Endothelial cell of umbilical vein (primary cell): ENCODE measurements at regions not wholly inside any gene's neighbourhood (a gene's known extent, or its start where the extent isn't known, plus 50 kb on each side); places are given as distances from the start of the nearest gene placed in this dataset.

ENCODE experiments used
- BruUV-seq: library from RNA; stranded (reverse); fragments of 400-500 nt; replicated peaks from 2 replicates; lab custom pipeline; 2021; lab: Mats Ljungman, UMichigan
- CTCF ChIA-PET: fragments of 300-600, 350-600 bp; sonication (Branson Sonifier 250); formaldehyde crosslinking; loops from one replicate; lab custom pipeline; 2021; ENCODE audit warnings: antibody characterized with exemption, inconsistent platforms; lab: Charles Lee
- POLR2A ChIA-PET: fragments of 300-600, 350-600 bp; sonication (Branson Sonifier 250); formaldehyde crosslinking; loops from one replicate; lab custom pipeline; 2021; ENCODE audit warnings: antibody characterized with exemption, inconsistent platforms; lab: Charles Lee
- DNase-seq: peaks from one replicate; pipeline ENCODE4 v3.0.0-alpha.2; 2011; ENCODE audit warnings: low read depth, low spot score
- FAIRE-seq: peaks from 2 replicates; lab custom pipeline; 2011; peaks lifted over from hg19 to GRCh38; lab: Jason Lieb, UNC
- H2AFZ ChIP-seq: 2 replicates; pipeline ENCODE4 v1.6.0; 2012; ENCODE audit warnings: low read depth, low read length, control low read depth, inconsistent platforms
- H3K27ac ChIP-seq: 2 replicates; pipeline ENCODE4 v1.5.1; 2011; ENCODE audit warnings: low read depth, mild to moderate bottlenecking, control low read depth, low read length, moderate library complexity; ENCODE audit not compliant: insufficient read depth
- H3K27me3 ChIP-seq, 2 experiments: 2 replicates each; pipeline versions ENCODE4 v1.6.0 to v1.6.1; 2011; ENCODE audit warnings: low read length in 2 of 2, mixed read lengths in 1 of 2; ENCODE audit not compliant: control insufficient read depth in 2 of 2, insufficient read depth in 2 of 2
- H3K36me3 ChIP-seq, 2 experiments: 2 replicates in 1 of 2; 3 replicates in 1 of 2; pipeline ENCODE4 v1.5.1; 2011; ENCODE audit warnings: low read length in 2 of 2, mild to moderate bottlenecking in 1 of 2, moderate library complexity in 1 of 2; ENCODE audit not compliant: control insufficient read depth in 2 of 2, insufficient read depth in 2 of 2; ENCODE audit errors: extremely low read depth in 1 of 2
- H3K4me1 ChIP-seq: 3 replicates; pipeline ENCODE4 v1.5.1; 2011; ENCODE audit warnings: mild to moderate bottlenecking, low read length; ENCODE audit not compliant: control insufficient read depth, insufficient read depth; ENCODE audit errors: extremely low read depth
- H3K4me2 ChIP-seq: 2 replicates; pipeline ENCODE4 v1.6.1; 2011; ENCODE audit warnings: low read length, control low read depth, mixed read lengths; ENCODE audit not compliant: insufficient read depth
- H3K4me3 ChIP-seq, 3 experiments: fragments of 200-600 bp in 1 of 3; sonication (generic), shearing (Covaris generic) in 1 of 3; replicated peaks in 1 of 3; 2 replicates each; pipeline ENCODE4 v1.5.1; 2011 to 2016; ENCODE audit warnings: control low read depth in 3 of 3, low read length in 3 of 3, mild to moderate bottlenecking in 2 of 3, inconsistent platforms in 1 of 3, low read depth in 1 of 3, moderate library complexity in 1 of 3; ENCODE audit not compliant: insufficient read depth in 1 of 3
- H3K79me2 ChIP-seq: 2 replicates; pipeline ENCODE4 v1.6.0; 2012; ENCODE audit warnings: low read length, inconsistent platforms; ENCODE audit not compliant: control insufficient read depth, insufficient read depth
- H3K9ac ChIP-seq: replicated peaks from 2 replicates; pipeline ENCODE3; 2011; ENCODE audit warnings: low read length, control low read depth; ENCODE audit not compliant: insufficient read depth; ENCODE audit errors: extremely low read depth
- H3K9me1 ChIP-seq: replicated peaks from 3 replicates; pipeline ENCODE4 v1.6.0; 2011; ENCODE audit warnings: mild to moderate bottlenecking, low read length; ENCODE audit not compliant: control insufficient read depth, insufficient read depth; ENCODE audit errors: extremely low read depth
- H3K9me3 ChIP-seq: replicated peaks from 2 replicates; pipeline ENCODE4 v1.5.1; 2012; ENCODE audit warnings: low read length, inconsistent platforms; ENCODE audit not compliant: control insufficient read depth, insufficient read depth
- H4K20me1 ChIP-seq: replicated peaks from 2 replicates; pipeline ENCODE3; 2011; ENCODE audit warnings: mild to moderate bottlenecking, low read length; ENCODE audit not compliant: control insufficient read depth, insufficient read depth; ENCODE audit errors: extremely low read depth
- EZH2 ChIP-seq: IDR thresholded peaks from 2 replicates; pipeline ENCODE4 v1.6.1; 2012; ENCODE audit warnings: borderline replicate concordance, low read depth, mild to moderate bottlenecking, moderate library complexity, low read length, inconsistent platforms; ENCODE audit not compliant: severe bottlenecking
- FOS ChIP-seq: IDR thresholded peaks from 2 replicates; pipeline ENCODE4 v1.6.1; 2011; ENCODE audit warnings: mild to moderate bottlenecking, low read length, moderate library complexity, borderline replicate concordance; ENCODE audit not compliant: insufficient read depth
- GATA2 ChIP-seq: IDR thresholded peaks from 2 replicates; pipeline ENCODE4 v1.7.0; 2011; ENCODE audit warnings: low read depth, mild to moderate bottlenecking, moderate library complexity, mixed read lengths, low read length; ENCODE audit not compliant: insufficient read length, insufficient read depth
- JUN ChIP-seq: IDR thresholded peaks from 2 replicates; pipeline ENCODE4 v1.6.1; 2011; ENCODE audit warnings: borderline replicate concordance, low read depth; ENCODE audit not compliant: insufficient read length, insufficient read depth
- MYC ChIP-seq: IDR thresholded peaks from one replicate; pipeline ENCODE4 v1.6.1; 2011; ENCODE audit warnings: mild to moderate bottlenecking, low read depth, low read length
- POLR2A ChIP-seq: IDR thresholded peaks from 2 replicates; pipeline ENCODE4 v1.6.1; 2012; ENCODE audit warnings: low read depth, mild to moderate bottlenecking, control low read depth, low read length
- POLR2AphosphoS5 ChIP-seq: IDR thresholded peaks from 2 replicates; pipeline ENCODE4 v1.6.1; 2012; ENCODE audit warnings: low read depth, mild to moderate bottlenecking, control low read depth, low read length, moderate library complexity; ENCODE audit not compliant: insufficient read depth
- dilution Hi-C: fragments of 300-500 bp; cut with MboI; formaldehyde crosslinking; loops from one replicate; pipeline ENCODE4 v1.15.0; 2019; ENCODE audit warnings: low sequenced_read_pairs; ENCODE audit not compliant: extremely low pct_ligation_motif_present
- intact Hi-C: fragments of 100-400 bp; cut with micrococcal nuclease; formaldehyde crosslinking; loops from one replicate; pipeline ENCODE4 v1.10.0; 2022
- TF ChIP-seq, protein P1 (sequence below), 2 donors: IDR thresholded peaks; 1 replicate in 1 of 2; 2 replicates in 1 of 2; pipeline ENCODE4 v1.5.1; 2011; ENCODE audit warnings: low read length in 2 of 2, mild to moderate bottlenecking in 2 of 2, moderate library complexity in 2 of 2, control low read depth in 1 of 2, inconsistent platforms in 1 of 2, low read depth in 1 of 2; ENCODE audit not compliant: insufficient read depth in 1 of 2; ENCODE audit errors: extremely low read depth in 1 of 2
- TF ChIP-seq, protein P2 (sequence below): IDR thresholded peaks from 2 replicates; pipeline ENCODE4 v1.6.1; 2011; ENCODE audit not compliant: insufficient read depth, insufficient read length

DNA sequence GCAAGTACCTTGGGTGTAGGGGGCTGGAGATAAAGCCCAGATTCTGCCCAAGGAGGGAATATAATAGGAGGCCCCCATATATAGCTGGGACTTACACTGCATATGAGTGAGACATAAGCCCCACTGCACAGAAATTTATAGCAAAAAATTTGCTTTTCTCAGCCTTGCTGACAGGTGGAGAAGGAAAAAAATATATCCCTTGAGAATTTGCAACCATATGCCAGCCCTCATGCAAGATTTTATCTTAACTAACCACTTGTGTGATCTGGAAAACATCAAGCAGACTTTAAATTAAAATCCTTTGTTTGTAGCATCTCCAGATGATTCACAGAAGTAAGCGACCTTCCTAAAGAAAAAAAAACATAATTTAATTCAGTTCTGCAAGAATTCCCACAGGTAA, 288.2 kb downstream of the BCL2 start:
- H3K27me3 ChIP-seq = peaks cover 0 to 3% of the 10 kb centered on the region in 2 experiments
- no peaks in the 10 kb centered on the region for H3K9me3 ChIP-seq
- H3K4me3 ChIP-seq = no peak overlapping the region
- FAIRE-seq = no peak
- TF ChIP-seq EZH2 (no peak), JUN (no peak), MYC (no peak), FOS (no peak), GATA2 (no peak), POLR2AphosphoS5 (no peak), POLR2A (no peak)
- TF ChIP-seq, protein P1, sequence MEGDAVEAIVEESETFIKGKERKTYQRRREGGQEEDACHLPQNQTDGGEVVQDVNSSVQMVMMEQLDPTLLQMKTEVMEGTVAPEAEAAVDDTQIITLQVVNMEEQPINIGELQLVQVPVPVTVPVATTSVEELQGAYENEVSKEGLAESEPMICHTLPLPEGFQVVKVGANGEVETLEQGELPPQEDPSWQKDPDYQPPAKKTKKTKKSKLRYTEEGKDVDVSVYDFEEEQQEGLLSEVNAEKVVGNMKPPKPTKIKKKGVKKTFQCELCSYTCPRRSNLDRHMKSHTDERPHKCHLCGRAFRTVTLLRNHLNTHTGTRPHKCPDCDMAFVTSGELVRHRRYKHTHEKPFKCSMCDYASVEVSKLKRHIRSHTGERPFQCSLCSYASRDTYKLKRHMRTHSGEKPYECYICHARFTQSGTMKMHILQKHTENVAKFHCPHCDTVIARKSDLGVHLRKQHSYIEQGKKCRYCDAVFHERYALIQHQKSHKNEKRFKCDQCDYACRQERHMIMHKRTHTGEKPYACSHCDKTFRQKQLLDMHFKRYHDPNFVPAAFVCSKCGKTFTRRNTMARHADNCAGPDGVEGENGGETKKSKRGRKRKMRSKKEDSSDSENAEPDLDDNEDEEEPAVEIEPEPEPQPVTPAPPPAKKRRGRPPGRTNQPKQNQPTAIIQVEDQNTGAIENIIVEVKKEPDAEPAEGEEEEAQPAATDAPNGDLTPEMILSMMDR (IDR thresholded peaks at IDR 0.05; ENCODE audit: extremely low read depth in 1 of 2, insufficient read depth in 1 of 2, low read depth in 1 of 2, low read length in 2 of 2) = no peak
- TF ChIP-seq, protein P2, sequence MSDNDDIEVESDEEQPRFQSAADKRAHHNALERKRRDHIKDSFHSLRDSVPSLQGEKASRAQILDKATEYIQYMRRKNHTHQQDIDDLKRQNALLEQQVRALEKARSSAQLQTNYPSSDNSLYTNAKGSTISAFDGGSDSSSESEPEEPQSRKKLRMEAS = no peak
- POLR2A ChIA-PET = no interaction called here
- dilution Hi-C loops = no loop called here
- no peak overlapping the region for H3K27ac ChIP-seq
- no peak overlapping the region for H2AFZ ChIP-seq
- no peaks in the 10 kb centered on the region for H3K79me2 ChIP-seq
- CTCF ChIA-PET = interaction anchor here (1.2 kb wide), 1 partner anchor 9 kb away, joined by 3 read pairs; no protein-coding TSS in a partner anchor
- H3K4me2 ChIP-seq = no peak overlapping the region
- no peaks in the 10 kb centered on the region for H4K20me1 ChIP-seq
- intact Hi-C loops = no loop called here
- no TSS peak for BruUV-seq
- H3K36me3 ChIP-seq = no peaks in the 10 kb centered on the region
- no peak for DNase-seq
- no peaks in the 10 kb centered on the region for H3K9me1 ChIP-seq
- H3K9ac ChIP-seq = no peak overlapping the region
- H3K4me1 ChIP-seq = no peaks in the 10 kb centered on the region
